GM13976 (cell line): ENCODE measurements at regions not wholly inside any gene's neighbourhood (a gene's known extent, or its start where the extent isn't known, plus 50 kb on each side); places are given as distances from the start of the nearest gene placed in this dataset.

ENCODE experiments used
- DNase-seq: peaks from one replicate; pipeline ENCODE4 v3.0.0; 2012; ENCODE audit warnings: low spot score
- CTCF ChIP-seq: IDR thresholded peaks from 2 replicates; pipeline ENCODE4 v1.5.1; 2012; ENCODE audit warnings: borderline replicate concordance, mild to moderate bottlenecking; ENCODE audit not compliant: insufficient read depth; ENCODE audit errors: extremely low read depth, missing control alignments, control extremely low read depth
- in situ Hi-C: fragments of 300-500 bp; cut with MboI; formaldehyde crosslinking; loops from one replicate; pipeline ENCODE4 v1.12.0; 2022; ENCODE audit warnings: low sequenced_read_pairs, mixed read lengths, inconsistent platforms; ENCODE audit not compliant: unreplicated experiment

- no peak for TF ChIP-seq CTCF
- in situ Hi-C loops: no loop called here
- no peak for DNase-seq
These were observed 407.6 kb upstream of the PFKP start for GRCh38 chr10:2659660-2660209.

- in situ Hi-C loops: no loop called here
- no peak for DNase-seq
- no peak for TF ChIP-seq CTCF
These were observed 408.6 kb upstream of the PFKP start for GRCh38 chr10:2658780-2659179.

GRCh38 chr10:2650328-2650727 is 417.0 kb upstream of the PFKP start:
- in situ Hi-C loops: no loop called here
- no peak for TF ChIP-seq CTCF
- no peak for DNase-seq

GRCh38 chr10:2641028-2641427 is 426.3 kb upstream of the PFKP start:
- no peak for TF ChIP-seq CTCF
- in situ Hi-C loops: no loop called here
- DNase-seq: no peak

GRCh38 chr10:2633630-2634029 is 433.7 kb upstream of the PFKP start:
- DNase-seq: no peak
- in situ Hi-C loops: no loop called here
- TF ChIP-seq CTCF: no peak

- no peak for DNase-seq
- TF ChIP-seq CTCF: no peak
- in situ Hi-C loops: no loop called here
These were observed 435.7 kb upstream of the PFKP start for GRCh38 chr10:2631557-2632205.
